ENCODE measurements at regions not wholly inside any gene's neighbourhood (a gene's known extent, or its start where the extent isn't known, plus 50 kb on each side); places are given as distances from the start of the nearest gene placed in this dataset.
"Not testable (repeated sequence)": the region's sequence is repeated elsewhere in the genome, so short reads cannot be mapped to it uniquely, and the experiment has no call there.

GRCh38 chr10:78416031-78417011 lies 382.7 kb downstream of the RPS24 start:
- DNase-seq (ENCODE audit: low read depth), result no peak

GRCh38 chr10:78417425-78418370 lies 384.0 kb downstream of the RPS24 start:
- no peak for DNase-seq (ENCODE audit: low read depth)

GRCh38 chr10:78419481-78420265 lies 386.0 kb downstream of the RPS24 start:
- no peak for DNase-seq (ENCODE audit: low read depth)

GRCh38 chr10:78420946-78421735 lies 387.5 kb downstream of the RPS24 start:
- DNase-seq (ENCODE audit: low read depth), result no peak

- DNase-seq (ENCODE audit: low read depth), result not testable (repeated sequence)
Measured at GRCh38 chr10:78424050-78424449, 390.4 kb downstream of the RPS24 start.

- no peak for DNase-seq (ENCODE audit: low read depth)
Measured at GRCh38 chr10:78424723-78425122, 391.1 kb downstream of the RPS24 start.

GRCh38 chr10:78426181-78426580 lies 392.5 kb downstream of the RPS24 start:
- no peak for DNase-seq (ENCODE audit: low read depth)

GRCh38 chr10:78427497-78428031 lies 393.9 kb downstream of the RPS24 start:
- DNase-seq (ENCODE audit: low read depth), result no peak

GRCh38 chr10:78428579-78428978 lies 394.9 kb downstream of the RPS24 start:
- no peak for DNase-seq (ENCODE audit: low read depth)

GRCh38 chr10:78429984-78430383 lies 396.3 kb downstream of the RPS24 start:
- no peak for DNase-seq (ENCODE audit: low read depth)

GRCh38 chr10:78432583-78432982 lies 398.9 kb downstream of the RPS24 start:
- no peak for DNase-seq (ENCODE audit: low read depth)

- no peak for DNase-seq (ENCODE audit: low read depth)
Measured at GRCh38 chr10:78433076-78433595, 399.5 kb downstream of the RPS24 start.

GRCh38 chr10:78433766-78434535 lies 400.3 kb downstream of the RPS24 start:
- DNase-seq (ENCODE audit: low read depth), result no peak

GRCh38 chr10:78434886-78435285 lies 401.2 kb downstream of the RPS24 start:
- DNase-seq (ENCODE audit: low read depth), result no peak

GRCh38 chr10:78435484-78436221 lies 402.0 kb downstream of the RPS24 start:
- DNase-seq (ENCODE audit: low read depth), result no peak

GRCh38 chr10:78436222-78436573 lies 402.5 kb downstream of the RPS24 start:
- no peak for DNase-seq (ENCODE audit: low read depth)

GRCh38 chr10:78436706-78437406 lies 403.2 kb downstream of the RPS24 start:
- no peak for DNase-seq (ENCODE audit: low read depth)

- DNase-seq (ENCODE audit: low read depth), result no peak
Measured at GRCh38 chr10:78437407-78437768, 403.7 kb downstream of the RPS24 start.

Measured in activated T-cell treated with anti-CD3 and anti-CD28 coated beads for 24 hours (primary cell).